Left ventricle myocardium inferior (tissue), 1 donor: ENCODE measurements at regions not wholly inside any gene's neighbourhood (a gene's known extent, or its start where the extent isn't known, plus 50 kb on each side); places are given as distances from the start of the nearest gene placed in this dataset.

Experiments used
- DNase-seq: peaks from one replicate; pipeline ENCODE4 v3.0.0-alpha.2; 2020
- H3K27ac ChIP-seq: fragments of 200-600 bp; replicated peaks from 2 replicates; pipeline ENCODE4 v1.8.0; 2021
- H3K27me3 ChIP-seq: fragments of 200-600 bp; 2 replicates; pipeline ENCODE4 v1.8.0; 2021; ENCODE audit warnings: low read depth
- H3K36me3 ChIP-seq: fragments of 200-600 bp; 2 replicates; pipeline ENCODE4 v1.8.0; 2021
- H3K4me1 ChIP-seq: fragments of 200-600 bp; 2 replicates; pipeline ENCODE4 v1.8.0; 2021
- H3K4me3 ChIP-seq: fragments of 200-600 bp; 2 replicates; pipeline ENCODE4 v1.8.0; 2021; ENCODE audit warnings: mild to moderate bottlenecking, moderate library complexity
- H3K9me3 ChIP-seq: fragments of 200-600 bp; replicated peaks from 2 replicates; pipeline ENCODE4 v1.8.0; 2021
- CTCF ChIP-seq: fragments of 200-600 bp; IDR thresholded peaks from 2 replicates; pipeline ENCODE4 v1.8.0; 2021; ENCODE audit warnings: antibody characterized with exemption, mild to moderate bottlenecking, borderline replicate concordance
- intact Hi-C: fragments of 100-400 bp; cut with micrococcal nuclease; formaldehyde crosslinking; loops from one replicate; pipeline ENCODE4 v1.11.0; 2022
- donor health status: DM: no; HTN: yes; CAD: no; lungs with severe emphysema.

- Histone ChIP-seq H3K36me3 (no peaks in the 10 kb centered on the region), H3K4me1 (peaks cover 49% of the 10 kb centered on the region), H3K27me3 (no peaks in the 10 kb centered on the region), H3K4me3 (peak overlapping the region; percentile 42), H3K9me3 (no peaks in the 10 kb centered on the region), H3K27ac (peak overlapping the region; percentile 88)
- intact Hi-C loops = no loop called here
- TF ChIP-seq CTCF = no peak
- DNase-seq = peak; percentile 78
Observed at GRCh38 chr12:92505254-92506231, 197.2 kb upstream of the PLEKHG7 start.

- Histone ChIP-seq H3K9me3 (no peaks in the 10 kb centered on the region), H3K27ac (peak overlapping the region; percentile 88), H3K4me1 (peaks cover 49% of the 10 kb centered on the region), H3K27me3 (no peaks in the 10 kb centered on the region), H3K4me3 (no peak overlapping the region), H3K36me3 (no peaks in the 10 kb centered on the region)
- TF ChIP-seq CTCF = no peak
- peak; percentile 33 for DNase-seq
- intact Hi-C loops = loop anchor here (5.0 kb wide), 1 partner anchor 63 kb away; no protein-coding TSS in a partner anchor
Observed at GRCh38 chr12:92504594-92504981, 198.2 kb upstream of the PLEKHG7 start.

- no peaks in the 10 kb centered on the region for H3K36me3 ChIP-seq
- H3K4me3 ChIP-seq = no peak overlapping the region
- peaks cover 49% of the 10 kb centered on the region for H3K4me1 ChIP-seq
- DNase-seq = no peak
- no peaks in the 10 kb centered on the region for H3K27me3 ChIP-seq
- intact Hi-C loops = loop anchor here (5.0 kb wide), 1 partner anchor 63 kb away; no protein-coding TSS in a partner anchor
- TF ChIP-seq CTCF = no peak
- peak overlapping the region; percentile 88 for H3K27ac ChIP-seq
- no peaks in the 10 kb centered on the region for H3K9me3 ChIP-seq
Observed at GRCh38 chr12:92503971-92504593, 198.7 kb upstream of the PLEKHG7 start.

- intact Hi-C loops = loop anchor here (5.0 kb wide), 1 partner anchor 64 kb away; no protein-coding TSS in a partner anchor
- TF ChIP-seq CTCF = no peak
- Histone ChIP-seq H3K4me1 (peaks cover 49% of the 10 kb centered on the region), H3K9me3 (no peaks in the 10 kb centered on the region), H3K27ac (peak overlapping the region; percentile 88), H3K27me3 (no peaks in the 10 kb centered on the region), H3K36me3 (no peaks in the 10 kb centered on the region), H3K4me3 (no peak overlapping the region)
- no peak for DNase-seq
Observed at GRCh38 chr12:92503029-92503931, 199.5 kb upstream of the PLEKHG7 start.
